Putamen (tissue), 1 donor: ENCODE measurements at regions not wholly inside any gene's neighbourhood (a gene's known extent, or its start where the extent isn't known, plus 50 kb on each side); places are given as distances from the start of the nearest gene placed in this dataset.

ENCODE experiments used
- DNase-seq: peaks from one replicate; pipeline ENCODE4 v3.0.0-alpha.2; 2016; ENCODE audit warnings: low spot score

GRCh38 chrX:94041881-94042280 is 367.9 kb downstream of the FAM133A start:
- DNase-seq = no peak

- DNase-seq = no peak
These were observed 371.7 kb downstream of the FAM133A start for GRCh38 chrX:94045724-94046123.

DNA sequence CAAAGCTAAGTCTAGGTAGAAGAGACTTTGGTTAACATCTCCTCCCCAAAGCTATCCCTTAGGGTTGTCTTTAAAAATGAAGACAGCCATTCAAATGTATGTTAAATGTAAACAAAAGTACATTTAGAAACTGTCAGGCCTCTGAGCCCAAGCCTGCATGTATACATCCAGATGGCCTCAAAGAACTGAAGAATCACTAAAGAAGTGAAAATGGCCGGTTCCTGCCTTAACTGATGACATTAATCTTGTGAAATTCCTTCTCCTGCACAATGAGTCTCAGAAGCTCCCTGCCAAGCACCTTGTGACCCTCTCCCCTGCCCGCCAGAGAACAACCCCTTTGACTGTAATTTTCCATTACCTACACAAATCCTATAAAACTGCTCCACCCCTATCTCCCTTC is 377.9 kb downstream of the FAM133A start:
- no peak for DNase-seq

GRCh38 chrX:94053575-94053974 is 379.6 kb downstream of the FAM133A start:
- no peak for DNase-seq

GRCh38 chrX:94057385-94057784 is 383.4 kb downstream of the FAM133A start:
- DNase-seq = no peak

DNA sequence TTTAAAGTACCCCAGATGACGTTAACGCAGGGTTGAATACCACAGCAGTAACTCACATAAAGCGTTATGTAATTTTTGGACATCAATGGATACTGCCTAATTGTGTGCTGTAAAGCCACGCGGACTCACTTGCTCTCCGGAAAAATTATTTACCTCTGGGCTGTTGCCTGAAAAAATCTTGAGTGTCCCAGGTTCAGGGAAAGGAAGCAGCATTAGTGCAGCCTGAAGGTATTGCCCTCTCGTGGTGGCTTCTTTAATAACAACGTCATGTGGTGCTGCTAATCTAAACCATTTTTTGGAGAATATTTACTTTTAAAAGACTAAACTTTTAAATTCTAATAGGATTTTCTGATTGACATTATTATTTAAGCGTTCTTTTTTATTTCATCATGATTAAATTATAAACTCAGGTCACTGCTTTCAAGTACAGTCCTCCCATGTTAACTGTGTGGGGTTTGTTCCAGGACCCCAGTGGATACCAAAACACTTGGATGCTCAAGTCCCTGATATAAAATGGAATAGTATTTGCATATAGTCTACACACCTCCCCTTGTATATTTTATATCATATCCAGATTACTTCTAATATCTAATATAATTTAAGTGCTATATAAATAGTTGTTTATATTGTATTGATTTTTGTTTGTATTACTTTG is 384.8 kb downstream of the FAM133A start:
- DNase-seq = peak; percentile 33

- peak; percentile 23 for DNase-seq
These were observed 391.1 kb downstream of the FAM133A start for GRCh38 chrX:94065091-94065490.

- no peak for DNase-seq
These were observed 415.1 kb downstream of the FAM133A start for GRCh38 chrX:94089149-94089548.

- no peak for DNase-seq
These were observed 423.9 kb downstream of the FAM133A start for GRCh38 chrX:94097868-94098267.

- no peak for DNase-seq
These were observed 434.0 kb downstream of the FAM133A start for GRCh38 chrX:94107981-94108380.

DNA sequence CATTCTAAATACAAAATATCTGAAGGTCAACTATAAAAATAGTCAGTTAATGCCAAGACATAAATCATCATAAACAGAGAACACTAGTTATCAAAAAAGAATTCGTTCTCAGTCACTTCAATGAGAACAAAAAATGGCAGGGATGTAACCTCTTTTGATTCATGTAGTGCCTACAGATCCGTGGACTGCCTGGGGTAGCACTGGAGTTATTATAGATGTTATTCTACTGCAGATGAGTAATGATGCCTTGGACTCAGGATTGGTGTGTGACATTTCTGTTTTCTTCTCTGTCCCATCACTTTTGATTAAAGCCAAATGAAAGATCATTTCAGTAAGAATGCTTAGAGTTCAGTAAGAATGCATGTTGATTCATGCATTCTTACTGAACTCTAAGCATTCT is 440.4 kb downstream of the FAM133A start:
- DNase-seq = no peak

GRCh38 chrX:94121799-94122198 is 447.8 kb downstream of the FAM133A start:
- no peak for DNase-seq

GRCh38 chrX:94123062-94123461 is 449.1 kb downstream of the FAM133A start:
- DNase-seq = no peak

DNA sequence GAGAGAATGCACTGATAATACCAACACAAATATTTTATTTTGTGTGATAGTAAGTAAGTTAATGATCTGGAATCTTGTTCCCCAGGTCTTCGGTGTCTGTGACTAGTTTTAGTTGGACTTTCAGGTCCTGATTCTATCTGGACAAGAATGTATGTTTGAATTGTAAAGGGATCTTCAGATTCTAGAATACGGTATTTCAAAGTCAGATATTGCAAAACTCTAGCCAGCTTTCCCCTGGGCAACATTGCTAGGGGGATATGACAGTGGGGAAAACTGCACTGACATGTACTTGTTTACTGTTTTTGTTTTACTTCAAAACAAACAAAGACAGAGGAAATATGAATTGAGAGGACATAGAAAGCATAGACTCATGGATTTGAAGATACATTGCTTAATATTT is 489.0 kb downstream of the FAM133A start:
- no peak for DNase-seq

- no peak for DNase-seq
These were observed 504.3 kb downstream of the FAM133A start for GRCh38 chrX:94178145-94178788.

- no peak for DNase-seq
These were observed 530.5 kb downstream of the FAM133A start for GRCh38 chrX:94204524-94204923.

DNA sequence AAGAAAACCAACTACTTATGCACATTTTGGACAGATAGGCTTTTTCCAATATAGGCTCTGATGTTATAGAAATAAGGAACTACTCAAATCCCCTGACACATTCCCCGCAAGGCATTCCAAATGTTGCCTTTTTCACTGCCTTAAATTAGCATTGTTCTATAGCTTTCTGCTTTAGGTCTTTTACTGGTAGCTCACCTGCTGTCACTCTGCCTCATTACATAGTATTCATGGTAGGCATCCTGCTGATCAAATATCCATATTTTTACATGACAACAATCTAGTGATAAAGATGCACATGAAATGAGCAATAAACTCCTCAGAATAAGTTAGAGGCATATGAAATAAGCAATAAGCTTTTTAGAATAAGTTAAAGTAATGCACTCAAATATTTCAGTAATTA is 542.7 kb downstream of the FAM133A start:
- no peak for DNase-seq

GRCh38 chrX:94252211-94252610 is 578.2 kb downstream of the FAM133A start:
- no peak for DNase-seq

- DNase-seq = no peak
These were observed 582.4 kb downstream of the FAM133A start for GRCh38 chrX:94256396-94256795.

- DNase-seq = no peak
These were observed 591.3 kb downstream of the FAM133A start for GRCh38 chrX:94265323-94265722.

DNA sequence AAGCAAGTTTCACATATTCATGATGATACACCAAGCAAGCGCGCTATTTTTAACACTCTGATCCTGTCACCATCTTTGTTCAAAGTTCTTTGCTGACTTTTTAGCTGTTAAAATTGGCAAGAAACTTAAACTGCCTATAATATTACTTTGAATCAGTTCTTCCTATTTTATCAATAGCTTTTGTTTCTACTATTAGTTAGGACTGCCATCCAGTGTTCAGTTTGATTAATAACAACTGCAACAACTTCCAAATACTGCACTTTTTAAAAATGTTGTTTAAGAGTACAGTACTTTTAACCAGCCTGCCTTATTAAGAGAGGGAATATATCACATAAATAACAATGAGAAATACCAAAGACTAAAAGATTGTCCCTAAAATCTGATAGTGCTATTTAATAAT is 614.3 kb downstream of the FAM133A start:
- DNase-seq = no peak

DNA sequence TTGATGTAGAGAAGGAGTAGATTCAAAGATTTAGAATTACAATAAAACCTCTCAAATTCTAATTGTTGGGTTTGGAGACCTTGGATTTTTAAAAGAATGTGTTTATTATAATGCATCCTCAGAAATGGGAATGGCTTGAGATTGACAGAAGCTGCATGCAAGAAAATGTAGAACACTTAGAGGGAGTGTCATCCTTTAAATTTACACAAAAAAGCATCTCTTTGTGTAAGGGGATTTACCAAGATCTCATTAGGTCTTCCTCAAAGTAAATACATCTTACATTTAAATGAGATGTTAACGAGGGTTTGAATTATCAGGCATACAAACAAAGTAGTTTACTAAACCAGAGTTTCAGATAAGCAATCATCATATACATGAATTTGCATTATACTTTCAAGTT is 615.0 kb downstream of the FAM133A start:
- no peak for DNase-seq

DNA sequence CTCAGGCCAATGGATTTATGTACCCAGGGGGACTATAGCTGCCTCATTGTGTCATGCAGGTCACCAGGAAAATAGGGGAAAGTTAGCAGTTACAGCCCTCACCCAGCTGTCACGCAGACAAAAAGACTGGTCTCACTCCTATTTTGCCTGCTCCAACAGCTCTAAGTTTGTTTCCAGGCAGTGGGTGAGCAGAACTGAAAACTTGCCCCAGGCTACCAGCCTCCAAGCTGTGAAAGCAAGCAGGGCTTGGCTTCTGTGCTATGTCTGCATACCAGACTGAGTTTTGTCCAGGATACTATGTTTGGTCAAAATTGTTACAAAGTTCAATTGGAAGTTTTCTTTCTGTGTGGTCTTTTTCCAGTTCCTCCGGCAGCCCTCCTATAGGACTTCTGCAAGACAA is 628.4 kb downstream of the FAM133A start:
- no peak for DNase-seq

DNA sequence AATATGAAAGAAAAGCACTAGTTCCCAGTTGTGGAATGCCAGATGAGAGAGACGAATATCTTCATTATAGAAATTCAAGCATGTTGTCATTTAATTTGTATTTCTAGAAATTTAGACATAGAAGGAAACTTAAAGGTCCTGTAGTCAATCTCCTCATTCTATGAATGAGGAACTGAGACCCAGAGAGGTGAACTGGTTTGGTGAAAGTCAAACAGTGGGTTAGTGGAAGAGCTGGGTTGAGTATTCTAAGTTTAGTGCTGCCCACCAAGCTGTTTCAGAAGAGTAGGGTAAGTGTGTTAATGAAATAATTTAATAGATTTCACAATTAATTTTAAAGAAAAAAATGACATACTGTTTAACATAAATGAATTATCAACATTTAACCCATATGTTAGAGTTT is 655.2 kb downstream of the FAM133A start:
- no peak for DNase-seq
